IMR-90 (cell line): ENCODE measurements at regions not wholly inside any gene's neighbourhood (a gene's known extent, or its start where the extent isn't known, plus 50 kb on each side); places are given as distances from the start of the nearest gene placed in this dataset.
"Not testable (repeated sequence)": the region's sequence is repeated elsewhere in the genome, so short reads cannot be mapped to it uniquely, and the experiment has no call there.

Experiments used
- CHD1 ChIP-seq: IDR thresholded peaks from 2 replicates; pipeline ENCODE4 v1.6.1; 2012; ENCODE audit warnings: low read depth, low read length, improper control_type of control experiment
- CTCF ChIP-seq: conservative IDR thresholded peaks from 2 replicates; pipeline ENCODE4 v1.5.1; 2012; ENCODE audit warnings: mild to moderate bottlenecking, low read depth, low read length, improper control_type of control experiment
- FOS ChIP-seq: fragments of 150-350 bp; IDR thresholded peaks from 2 replicates; pipeline ENCODE4 v1.6.1; 2016; ENCODE audit warnings: low read depth, low read length
- NFE2L2 ChIP-seq: fragments of 150-350 bp; IDR thresholded peaks from 2 replicates; pipeline ENCODE4 v1.6.1; 2016; ENCODE audit warnings: low read depth, mild to moderate bottlenecking, low read length
- POLR2A ChIP-seq: IDR thresholded peaks from 2 replicates; pipeline ENCODE4 v1.6.1; 2012; ENCODE audit warnings: mild to moderate bottlenecking, low read depth, low read length
- RCOR1 ChIP-seq: IDR thresholded peaks from 2 replicates; pipeline ENCODE4 v1.6.1; 2012; ENCODE audit warnings: mild to moderate bottlenecking, low read length, improper control_type of control experiment; ENCODE audit not compliant: insufficient replicate concordance
- RFX5 ChIP-seq: IDR thresholded peaks from 2 replicates; pipeline ENCODE4 v1.8.0; 2012; ENCODE audit warnings: low read depth, mild to moderate bottlenecking, low read length, moderate library complexity
- SMC3 ChIP-seq: fragments of 150-350 bp; IDR thresholded peaks from 2 replicates; pipeline ENCODE4 v1.6.1; 2016; ENCODE audit warnings: low read depth, mild to moderate bottlenecking, antibody characterized with exemption, low read length, moderate library complexity
- USF2 ChIP-seq: fragments of 150-350 bp; IDR thresholded peaks from 2 replicates; pipeline ENCODE4 v1.6.1; 2017; ENCODE audit warnings: mild to moderate bottlenecking, antibody characterized with exemption, low read length, low read depth

- not testable (repeated sequence) for TF ChIP-seq CTCF, NFE2L2, SMC3, RCOR1, POLR2A, USF2, FOS, CHD1, RFX5
Measured at GRCh38 chr7:159305185-159305584, 160.5 kb upstream of the VIPR2 start.
